ENCODE measurements at regions not wholly inside any gene's neighbourhood (a gene's known extent, or its start where the extent isn't known, plus 50 kb on each side); places are given as distances from the start of the nearest gene placed in this dataset.

- no peaks in the 10 kb centered on the region for H3K9me3 ChIP-seq (ENCODE audit: low read length)
- WGBS (ENCODE audit: low lambda C conversion rate) = 21% methylated on average over 3 of the region's 3 CpGs
- no peaks in the 10 kb centered on the region for H3K79me2 ChIP-seq (ENCODE audit: insufficient read depth, low read length)
- ATAC-seq = no peak
- H3K36me3 ChIP-seq (replicated peaks in 1 of 2; ENCODE audit: control insufficient read depth in 1 of 2, insufficient read depth in 2 of 2, low read length in 2 of 2) = no peaks in the 10 kb centered on the region
- H3K27me3 ChIP-seq (ENCODE audit: control insufficient read depth in 1 of 2, insufficient read depth in 2 of 2, low read length in 2 of 2) = peaks cover 0 to 13% of the 10 kb centered on the region in 2 experiments; a peak in 2 of 5 replicates
- intact Hi-C loops (cut with micrococcal nuclease; ENCODE audit: unreplicated experiment) = no loop called here
- BruUV-seq (replicated peaks) = no TSS peak
- no peaks in the 10 kb centered on the region for H3K4me1 ChIP-seq (ENCODE audit: insufficient read depth, low read length)
- H2AFZ ChIP-seq (ENCODE audit: low read length) = no peak overlapping the region
- no peak for TF ChIP-seq NR2F1 (CRISPR knock-in tag; IDR thresholded peaks at IDR 0.05)
- TF ChIP-seq SAP130 (CRISPR knock-in tag; IDR thresholded peaks at IDR 0.05; ENCODE audit: low read depth) = no peak
- TF ChIP-seq ZC3H13 (CRISPR knock-in tag; IDR thresholded peaks at IDR 0.05) = no peak
- TF ChIP-seq MXI1 (IDR thresholded peaks at IDR 0.05; ENCODE audit: borderline replicate concordance, low read depth, low read length) = no peak
- ChIA-PET CTCF (ENCODE audit: low intra/inter-chr PET ratio, low total read pairs) (no interaction called here), POLR2A (no interaction called here)
- H4K20me1 ChIP-seq (ENCODE audit: insufficient read depth, low read length) = no peaks in the 10 kb centered on the region
- H3K9ac ChIP-seq (ENCODE audit: insufficient read depth, low read depth, low read length) = no peak overlapping the region
- H3K4me2 ChIP-seq (ENCODE audit: low read depth, low read length) = no peak overlapping the region
- DNase-seq (ENCODE audit: low spot score) = no peak
- no peak overlapping the region for H3K4me3 ChIP-seq (replicated peaks in 1 of 3; ENCODE audit: insufficient read depth in 1 of 3, low read depth in 2 of 3, low read length in 3 of 3)
- H3K27ac ChIP-seq (ENCODE audit: extremely low read length, insufficient read depth, low read length) = no peak overlapping the region
- FAIRE-seq = no peak
- in situ Hi-C loops (cut with HindIII; ENCODE audit: extremely low pct_ligation_motif_present, low pct_unique_long_range_greater_than_20kb) = no loop called here
Observed at GRCh38 chr3:61323094-61323493, 71.8 kb upstream of the FHIT start.

GRCh38 chr3:61331929-61332552 is 80.8 kb upstream of the FHIT start:
- Histone ChIP-seq H3K4me3 (replicated peaks in 1 of 3; ENCODE audit: insufficient read depth in 1 of 3, low read depth in 2 of 3, low read length in 3 of 3) (no peak overlapping the region), H3K9ac (ENCODE audit: insufficient read depth, low read depth, low read length) (no peak overlapping the region), H3K27ac (ENCODE audit: extremely low read length, insufficient read depth, low read length) (no peak overlapping the region), H2AFZ (ENCODE audit: low read length) (no peak overlapping the region), H3K4me1 (ENCODE audit: insufficient read depth, low read length) (no peaks in the 10 kb centered on the region), H3K27me3 (ENCODE audit: control insufficient read depth in 1 of 2, insufficient read depth in 2 of 2, low read length in 2 of 2) (no peaks in the 10 kb centered on the region), H3K9me3 (ENCODE audit: low read length) (no peaks in the 10 kb centered on the region), H4K20me1 (ENCODE audit: insufficient read depth, low read length) (no peaks in the 10 kb centered on the region), H3K79me2 (ENCODE audit: insufficient read depth, low read length) (no peaks in the 10 kb centered on the region), H3K4me2 (ENCODE audit: low read depth, low read length) (no peak overlapping the region), H3K36me3 (replicated peaks in 1 of 2; ENCODE audit: control insufficient read depth in 1 of 2, insufficient read depth in 2 of 2, low read length in 2 of 2) (no peaks in the 10 kb centered on the region)
- ChIA-PET POLR2A (no interaction called here), CTCF (ENCODE audit: low intra/inter-chr PET ratio, low total read pairs) (no interaction called here)
- FAIRE-seq (no peak), DNase-seq (ENCODE audit: low spot score) (no peak), ATAC-seq (no peak)
- in situ Hi-C loops (cut with HindIII; ENCODE audit: extremely low pct_ligation_motif_present, low pct_unique_long_range_greater_than_20kb) (no loop called here), intact Hi-C loops (cut with micrococcal nuclease; ENCODE audit: unreplicated experiment) (no loop called here)
- WGBS (ENCODE audit: low lambda C conversion rate) = 11% methylated on average over 5 of the region's 5 CpGs
- BruUV-seq (replicated peaks) = no TSS peak
- TF ChIP-seq ADNP (CRISPR knock-in tag; IDR thresholded peaks at IDR 0.05) (no peak), ARNT (IDR thresholded peaks at IDR 0.05) (no peak), MIXL1 (CRISPR knock-in tag; IDR thresholded peaks at IDR 0.05) (no peak), TCF7 (IDR thresholded peaks at IDR 0.05; ENCODE audit: low read depth) (no peak), ZXDC (CRISPR knock-in tag; IDR thresholded peaks at IDR 0.05) (no peak), GPN1 (CRISPR knock-in tag; IDR thresholded peaks at IDR 0.05; ENCODE audit: borderline replicate concordance) (no peak), NCOR1 (IDR thresholded peaks at IDR 0.05; ENCODE audit: borderline replicate concordance, low read length) (no peak), IRF2 (CRISPR knock-in tag; IDR thresholded peaks at IDR 0.05) (no peak), MZF1 (CRISPR knock-in tag; IDR thresholded peaks at IDR 0.05; ENCODE audit: borderline replicate concordance) (no peak), ZNF589 (CRISPR knock-in tag; conservative IDR thresholded peaks at IDR 0.05) (no peak), ZFAT (CRISPR knock-in tag; conservative IDR thresholded peaks at IDR 0.05) (no peak), ZBTB25 (CRISPR knock-in tag; IDR thresholded peaks at IDR 0.05) (no peak), WIZ (CRISPR knock-in tag; IDR thresholded peaks at IDR 0.05) (no peak)
